ENCODE measurements at regions not wholly inside any gene's neighbourhood (a gene's known extent, or its start where the extent isn't known, plus 50 kb on each side); places are given as distances from the start of the nearest gene placed in this dataset.
"Not testable (repeated sequence)": the region's sequence is repeated elsewhere in the genome, so short reads cannot be mapped to it uniquely, and the experiment has no call there.

DNA sequence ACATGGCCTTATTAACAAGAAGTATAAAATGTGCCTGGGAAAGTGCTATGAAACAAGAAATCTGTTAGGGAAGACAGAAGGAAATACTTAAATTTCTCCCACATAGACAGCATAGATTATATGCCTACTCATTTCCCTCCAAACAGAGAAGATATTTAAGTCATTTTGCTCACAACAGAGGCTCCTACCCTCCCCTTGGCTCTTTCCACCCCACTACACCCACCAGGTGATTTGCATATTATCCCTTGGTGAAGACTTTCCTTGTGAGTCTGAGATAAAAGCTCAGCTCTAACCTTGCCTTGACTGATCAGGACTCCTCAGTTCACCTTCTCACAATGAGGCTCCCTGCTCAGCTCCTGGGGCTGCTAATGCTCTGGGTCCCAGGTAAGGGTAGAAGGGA lies 1245.1 kb downstream of the RPIA start:
- H3K27ac Mint-ChIP-seq; DNase-seq (ENCODE audit: low spot score); intact Hi-C loops (cut with micrococcal nuclease); H3K27me3 Mint-ChIP-seq (ENCODE audit: low read depth); H3K36me3 Mint-ChIP-seq (ENCODE audit: low read depth); H3K4me3 Mint-ChIP-seq (ENCODE audit: low read depth); H3K9me3 Mint-ChIP-seq; H3K4me1 Mint-ChIP-seq (ENCODE audit: low read depth): not testable (repeated sequence)

DNA sequence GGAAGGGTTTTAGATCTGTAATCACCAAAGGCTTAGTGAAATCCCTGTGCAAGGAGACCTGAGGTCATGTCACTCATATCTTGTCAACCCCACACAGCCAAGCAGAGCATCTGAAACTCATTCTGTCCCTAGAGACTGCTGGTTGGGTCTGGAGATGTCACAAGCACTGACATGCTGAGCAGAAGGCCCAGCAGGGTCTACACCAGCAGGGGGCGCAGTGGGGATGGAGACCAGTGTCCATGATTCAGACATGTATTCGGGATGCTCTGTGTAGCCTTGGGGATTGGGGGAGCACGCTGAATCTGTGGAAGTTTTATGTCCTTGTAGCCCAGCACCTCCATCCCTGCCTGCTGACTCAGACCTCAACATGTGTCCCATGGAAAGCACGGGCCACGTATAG lies 1247.3 kb downstream of the RPIA start:
- H3K27ac Mint-ChIP-seq; H3K4me1 Mint-ChIP-seq (ENCODE audit: low read depth); H3K36me3 Mint-ChIP-seq (ENCODE audit: low read depth); intact Hi-C loops (cut with micrococcal nuclease); H3K27me3 Mint-ChIP-seq (ENCODE audit: low read depth); H3K9me3 Mint-ChIP-seq; DNase-seq (ENCODE audit: low spot score); H3K4me3 Mint-ChIP-seq (ENCODE audit: low read depth): not testable (repeated sequence)

DNA sequence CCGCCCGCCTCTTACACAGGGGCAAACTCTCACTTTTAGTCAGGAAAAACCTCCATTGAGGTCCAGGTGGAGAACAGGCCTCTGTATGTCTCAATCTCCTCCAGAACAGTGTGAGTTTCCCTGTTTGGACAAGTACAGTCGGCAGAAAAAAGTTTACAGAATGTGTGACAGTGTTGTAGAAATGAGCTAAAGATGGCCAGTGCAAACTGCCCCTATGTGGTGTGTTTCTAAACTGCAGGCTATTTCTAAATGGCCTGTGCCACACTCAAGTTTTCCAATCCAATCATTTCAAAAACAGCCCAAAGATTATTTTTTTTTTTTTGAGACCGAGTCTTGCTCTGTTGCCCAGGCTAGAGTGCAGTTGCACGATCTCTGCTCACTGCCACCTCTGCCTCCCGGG lies 1252.8 kb downstream of the RPIA start:
- H3K27ac Mint-ChIP-seq; DNase-seq (ENCODE audit: low spot score); H3K4me1 Mint-ChIP-seq (ENCODE audit: low read depth); H3K36me3 Mint-ChIP-seq (ENCODE audit: low read depth); H3K27me3 Mint-ChIP-seq (ENCODE audit: low read depth); H3K9me3 Mint-ChIP-seq; intact Hi-C loops (cut with micrococcal nuclease); H3K4me3 Mint-ChIP-seq (ENCODE audit: low read depth): not testable (repeated sequence)

DNA sequence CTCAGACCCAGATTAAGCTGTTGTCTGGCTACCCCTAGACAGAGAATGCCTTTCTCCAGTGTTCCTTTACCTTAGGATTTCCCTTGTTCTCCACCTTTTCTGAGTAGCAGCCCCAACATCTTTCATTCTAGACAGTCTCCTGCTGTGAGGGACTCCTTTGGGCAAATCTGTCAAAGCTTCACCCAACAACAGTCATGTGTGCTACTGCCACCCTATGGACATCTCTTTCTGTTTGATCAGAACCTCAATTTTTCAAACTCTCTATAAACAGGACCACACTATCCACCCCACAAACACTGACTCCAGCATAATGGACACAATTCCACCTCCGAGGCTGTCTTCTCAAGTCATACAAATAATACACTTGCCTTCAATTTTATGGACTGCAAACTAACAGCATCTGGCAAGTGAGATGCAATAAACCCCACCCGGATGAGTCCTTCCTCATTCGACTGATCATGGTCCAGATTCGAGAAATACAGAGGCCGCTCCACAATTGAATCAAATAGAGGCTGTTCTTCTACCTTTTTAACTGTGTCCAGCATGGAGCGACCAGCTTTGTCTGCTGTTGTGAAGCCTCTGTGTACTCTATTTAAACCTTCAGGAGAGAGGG lies 1253.6 kb downstream of the RPIA start:
- H3K4me3 Mint-ChIP-seq (ENCODE audit: low read depth); DNase-seq (ENCODE audit: low spot score); intact Hi-C loops (cut with micrococcal nuclease); H3K27ac Mint-ChIP-seq; H3K4me1 Mint-ChIP-seq (ENCODE audit: low read depth); H3K27me3 Mint-ChIP-seq (ENCODE audit: low read depth); H3K9me3 Mint-ChIP-seq; H3K36me3 Mint-ChIP-seq (ENCODE audit: low read depth): not testable (repeated sequence)

DNA sequence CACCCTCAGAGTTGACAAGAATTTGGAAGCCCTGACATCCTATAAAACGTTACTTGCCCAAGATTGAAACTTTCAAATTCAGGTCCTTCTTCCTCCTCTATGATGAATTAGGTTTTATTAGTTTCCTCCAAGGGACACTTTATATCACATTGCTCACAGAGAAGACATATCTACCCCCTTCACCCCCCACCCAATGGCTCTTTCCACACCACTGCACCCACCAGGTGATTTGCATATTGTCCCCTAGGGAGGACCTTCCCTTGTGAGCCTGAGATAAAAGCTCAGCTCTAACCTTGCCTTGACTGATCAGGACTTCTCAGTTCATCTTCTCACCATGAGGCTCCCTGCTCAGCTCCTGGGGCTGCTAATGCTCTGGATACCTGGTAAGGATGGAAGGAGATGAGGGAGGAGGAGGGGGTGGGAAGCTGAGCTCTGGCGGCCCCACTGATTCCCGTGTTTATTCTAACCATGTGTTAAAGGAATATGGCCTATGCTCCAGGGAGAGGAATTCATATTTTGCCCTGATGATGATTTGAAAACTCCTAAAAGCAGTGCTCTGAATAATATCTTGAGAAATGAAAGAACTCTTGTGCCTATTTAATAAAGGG lies 1255.8 kb downstream of the RPIA start:
- H3K4me3 Mint-ChIP-seq (ENCODE audit: low read depth); H3K27me3 Mint-ChIP-seq (ENCODE audit: low read depth); H3K9me3 Mint-ChIP-seq; DNase-seq (ENCODE audit: low spot score); intact Hi-C loops (cut with micrococcal nuclease); H3K27ac Mint-ChIP-seq; H3K36me3 Mint-ChIP-seq (ENCODE audit: low read depth); H3K4me1 Mint-ChIP-seq (ENCODE audit: low read depth): not testable (repeated sequence)

DNA sequence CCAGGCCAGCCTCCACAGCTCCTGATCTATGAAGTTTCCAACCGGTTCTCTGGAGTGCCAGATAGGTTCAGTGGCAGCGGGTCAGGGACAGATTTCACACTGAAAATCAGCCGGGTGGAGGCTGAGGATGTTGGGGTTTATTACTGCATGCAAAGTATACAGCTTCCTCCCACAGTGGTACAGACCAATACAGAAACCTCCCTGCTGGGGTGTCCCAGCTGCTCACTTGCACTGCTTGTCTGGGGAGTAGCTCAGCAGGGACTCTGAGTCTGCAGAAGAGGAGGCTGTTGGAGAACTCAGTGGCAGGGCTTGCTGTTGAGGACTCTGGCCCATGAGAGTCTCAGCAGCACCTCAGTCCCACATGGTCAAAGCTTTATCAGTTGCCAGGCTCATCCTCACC lies 1256.6 kb downstream of the RPIA start:
- H3K9me3 Mint-ChIP-seq; DNase-seq (ENCODE audit: low spot score); H3K27me3 Mint-ChIP-seq (ENCODE audit: low read depth); H3K4me3 Mint-ChIP-seq (ENCODE audit: low read depth); H3K36me3 Mint-ChIP-seq (ENCODE audit: low read depth); H3K4me1 Mint-ChIP-seq (ENCODE audit: low read depth); intact Hi-C loops (cut with micrococcal nuclease); H3K27ac Mint-ChIP-seq: not testable (repeated sequence)

DNA sequence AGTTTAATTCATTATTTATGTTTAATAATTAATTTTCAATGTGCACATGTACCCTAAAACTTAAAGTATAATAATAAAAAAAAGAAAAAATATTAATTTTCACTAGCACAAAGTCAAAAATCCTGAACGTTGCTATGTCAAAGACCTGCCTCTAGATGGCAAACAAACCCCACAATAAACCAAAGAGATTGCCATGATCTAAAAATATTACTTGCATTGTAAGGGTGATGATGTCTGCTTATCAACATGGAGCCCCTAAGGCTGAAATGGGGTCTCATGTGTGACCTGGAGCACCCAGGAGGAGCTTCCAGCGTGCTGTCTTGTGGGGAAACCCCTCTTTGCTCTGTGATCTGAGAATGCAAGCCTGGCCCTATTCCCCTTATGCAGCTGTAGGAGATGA lies 1259.3 kb downstream of the RPIA start:
- H3K36me3 Mint-ChIP-seq (ENCODE audit: low read depth); H3K4me1 Mint-ChIP-seq (ENCODE audit: low read depth); H3K27me3 Mint-ChIP-seq (ENCODE audit: low read depth); intact Hi-C loops (cut with micrococcal nuclease); H3K4me3 Mint-ChIP-seq (ENCODE audit: low read depth); H3K9me3 Mint-ChIP-seq; DNase-seq (ENCODE audit: low spot score); H3K27ac Mint-ChIP-seq: not testable (repeated sequence)

DNA sequence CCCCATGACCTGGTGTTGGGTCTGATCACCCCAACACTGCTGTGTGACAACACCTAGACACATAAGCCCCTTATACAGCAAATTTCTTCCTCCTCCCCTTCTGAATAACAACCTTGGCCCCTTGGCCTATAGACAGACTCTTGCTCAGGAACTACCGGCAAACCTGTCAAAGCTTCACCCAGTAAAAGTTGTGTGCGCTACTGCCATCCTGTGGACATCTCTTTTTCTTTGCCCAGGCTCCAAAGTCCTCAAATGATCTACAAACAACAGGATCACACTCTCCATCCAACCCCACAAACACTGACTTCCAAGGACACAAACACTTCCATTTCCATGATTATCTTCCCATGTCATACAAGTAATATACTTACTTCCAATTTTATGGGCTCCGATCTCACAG lies 1265.8 kb downstream of the RPIA start:
- H3K27me3 Mint-ChIP-seq (ENCODE audit: low read depth); H3K27ac Mint-ChIP-seq; H3K4me3 Mint-ChIP-seq (ENCODE audit: low read depth); H3K9me3 Mint-ChIP-seq; H3K36me3 Mint-ChIP-seq (ENCODE audit: low read depth); H3K4me1 Mint-ChIP-seq (ENCODE audit: low read depth); intact Hi-C loops (cut with micrococcal nuclease); DNase-seq (ENCODE audit: low spot score): not testable (repeated sequence)

DNA sequence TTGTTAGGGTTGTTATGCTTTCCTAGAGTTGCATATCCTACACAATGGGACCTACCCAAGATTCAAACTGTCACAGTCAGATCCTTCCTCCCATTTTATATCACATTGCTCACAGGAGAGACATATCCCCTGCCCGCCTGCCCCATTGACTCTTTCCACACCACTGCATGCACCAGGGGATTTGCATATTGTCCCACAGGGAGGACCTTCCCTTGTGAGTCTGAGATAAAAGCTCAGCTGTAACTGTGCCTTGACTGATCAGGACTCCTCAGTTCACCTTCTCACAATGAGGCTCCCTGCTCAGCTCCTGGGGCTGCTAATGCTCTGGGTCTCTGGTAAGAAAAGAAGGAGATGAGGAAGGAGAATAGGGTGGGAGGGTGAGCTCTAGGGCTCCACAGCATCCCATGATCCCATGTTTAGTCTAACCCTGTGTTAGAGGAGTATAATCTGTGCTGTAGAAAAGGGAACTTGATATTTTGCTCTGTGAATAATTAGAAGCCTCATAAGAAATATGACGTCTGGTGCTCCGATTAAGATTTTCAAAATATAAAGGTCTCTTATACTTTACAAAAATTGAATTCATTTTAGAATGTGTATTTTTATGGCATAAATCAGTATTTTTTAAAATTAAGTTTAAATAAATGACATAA lies 1268.4 kb downstream of the RPIA start:
- DNase-seq (ENCODE audit: low spot score); intact Hi-C loops (cut with micrococcal nuclease); H3K27ac Mint-ChIP-seq; H3K9me3 Mint-ChIP-seq; H3K4me1 Mint-ChIP-seq (ENCODE audit: low read depth); H3K4me3 Mint-ChIP-seq (ENCODE audit: low read depth); H3K27me3 Mint-ChIP-seq (ENCODE audit: low read depth); H3K36me3 Mint-ChIP-seq (ENCODE audit: low read depth): not testable (repeated sequence)

DNA sequence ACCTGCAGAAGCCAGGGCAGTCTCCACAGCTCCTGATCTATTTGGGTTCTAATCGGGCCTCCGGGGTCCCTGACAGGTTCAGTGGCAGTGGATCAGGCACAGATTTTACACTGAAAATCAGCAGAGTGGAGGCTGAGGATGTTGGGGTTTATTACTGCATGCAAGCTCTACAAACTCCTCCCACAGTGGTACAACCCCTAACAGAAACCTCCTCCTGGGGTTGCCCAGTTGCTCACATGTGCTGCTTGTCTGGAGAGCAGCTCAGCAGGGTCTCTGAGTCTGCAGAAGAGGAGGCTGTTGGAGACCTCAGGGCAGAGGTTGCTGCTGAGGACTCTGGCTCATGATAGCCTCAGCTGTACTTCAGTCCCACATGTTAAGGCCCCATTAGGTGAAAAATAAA lies 1269.1 kb downstream of the RPIA start:
- intact Hi-C loops (cut with micrococcal nuclease); DNase-seq (ENCODE audit: low spot score); H3K9me3 Mint-ChIP-seq; H3K27ac Mint-ChIP-seq; H3K4me3 Mint-ChIP-seq (ENCODE audit: low read depth); H3K27me3 Mint-ChIP-seq (ENCODE audit: low read depth); H3K4me1 Mint-ChIP-seq (ENCODE audit: low read depth); H3K36me3 Mint-ChIP-seq (ENCODE audit: low read depth): not testable (repeated sequence)

DNA sequence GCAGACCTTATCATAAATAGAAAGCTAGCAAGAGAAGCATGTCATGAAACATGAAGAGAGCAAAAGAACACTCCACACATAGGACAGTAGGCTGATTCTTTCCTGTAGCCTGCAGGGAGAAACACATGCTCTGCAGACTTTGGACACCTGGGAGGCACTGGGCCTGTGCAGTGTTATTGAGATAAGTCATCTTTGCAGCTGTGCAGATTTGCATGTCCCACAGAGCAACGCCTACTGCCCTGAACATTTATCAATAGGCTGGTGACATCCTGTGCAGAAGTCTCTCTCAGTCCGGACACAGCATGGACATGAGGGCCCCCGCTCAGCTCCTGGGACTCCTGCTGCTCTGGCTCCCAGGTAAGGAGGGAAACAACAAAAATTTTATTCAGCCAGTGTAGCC lies 1277.1 kb downstream of the RPIA start:
- H3K27me3 Mint-ChIP-seq (ENCODE audit: low read depth); H3K27ac Mint-ChIP-seq; H3K4me1 Mint-ChIP-seq (ENCODE audit: low read depth); H3K9me3 Mint-ChIP-seq; H3K4me3 Mint-ChIP-seq (ENCODE audit: low read depth); intact Hi-C loops (cut with micrococcal nuclease); H3K36me3 Mint-ChIP-seq (ENCODE audit: low read depth); DNase-seq (ENCODE audit: low spot score): not testable (repeated sequence)

DNA sequence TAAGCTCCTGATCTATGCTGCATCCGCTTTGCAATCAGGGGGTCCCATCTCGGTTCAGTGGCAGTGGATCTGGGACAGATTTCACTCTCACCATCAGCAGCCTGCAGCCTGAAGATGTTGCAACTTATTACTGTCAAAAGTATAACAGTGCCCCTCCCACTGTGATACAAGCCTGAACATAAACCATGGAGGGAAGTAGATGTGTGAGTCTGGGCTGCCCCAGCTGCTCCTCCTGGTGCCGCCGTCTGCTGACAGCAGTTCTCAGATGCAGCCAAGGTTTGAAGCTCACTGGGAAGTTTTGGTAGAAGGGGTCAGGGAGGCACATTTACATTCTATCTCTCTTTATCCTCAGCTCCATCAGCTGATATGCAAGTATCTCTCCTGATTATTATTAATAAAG lies 1277.7 kb downstream of the RPIA start:
- H3K9me3 Mint-ChIP-seq; H3K36me3 Mint-ChIP-seq (ENCODE audit: low read depth); H3K27me3 Mint-ChIP-seq (ENCODE audit: low read depth); H3K27ac Mint-ChIP-seq; H3K4me3 Mint-ChIP-seq (ENCODE audit: low read depth); intact Hi-C loops (cut with micrococcal nuclease); H3K4me1 Mint-ChIP-seq (ENCODE audit: low read depth); DNase-seq (ENCODE audit: low spot score): not testable (repeated sequence)

DNA sequence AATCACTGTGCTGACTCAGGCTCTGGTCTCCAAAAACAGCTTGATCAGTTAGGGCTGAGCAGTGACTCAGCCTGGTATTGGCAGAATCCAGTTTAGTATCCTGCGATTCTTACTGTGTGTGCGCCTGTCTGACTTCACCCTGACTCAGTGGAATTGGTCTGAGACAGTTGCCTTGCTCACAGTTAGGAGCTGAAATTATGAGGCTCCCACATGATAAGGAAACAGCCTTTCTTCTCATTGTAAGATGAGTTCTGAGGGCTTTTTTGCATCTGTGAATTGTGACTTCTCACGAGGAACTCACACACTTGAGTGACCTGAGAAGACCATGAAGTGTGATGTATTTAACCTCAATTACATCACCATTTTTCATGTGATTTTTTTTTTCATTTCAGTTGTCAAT lies 1282.4 kb downstream of the RPIA start:
- DNase-seq (ENCODE audit: low spot score); H3K4me1 Mint-ChIP-seq (ENCODE audit: low read depth); H3K27me3 Mint-ChIP-seq (ENCODE audit: low read depth); H3K4me3 Mint-ChIP-seq (ENCODE audit: low read depth); H3K9me3 Mint-ChIP-seq; H3K27ac Mint-ChIP-seq; intact Hi-C loops (cut with micrococcal nuclease); H3K36me3 Mint-ChIP-seq (ENCODE audit: low read depth): not testable (repeated sequence)
